ENCODE measurements at regions not wholly inside any gene's neighbourhood (a gene's known extent, or its start where the extent isn't known, plus 50 kb on each side); places are given as distances from the start of the nearest gene placed in this dataset.

DNA sequence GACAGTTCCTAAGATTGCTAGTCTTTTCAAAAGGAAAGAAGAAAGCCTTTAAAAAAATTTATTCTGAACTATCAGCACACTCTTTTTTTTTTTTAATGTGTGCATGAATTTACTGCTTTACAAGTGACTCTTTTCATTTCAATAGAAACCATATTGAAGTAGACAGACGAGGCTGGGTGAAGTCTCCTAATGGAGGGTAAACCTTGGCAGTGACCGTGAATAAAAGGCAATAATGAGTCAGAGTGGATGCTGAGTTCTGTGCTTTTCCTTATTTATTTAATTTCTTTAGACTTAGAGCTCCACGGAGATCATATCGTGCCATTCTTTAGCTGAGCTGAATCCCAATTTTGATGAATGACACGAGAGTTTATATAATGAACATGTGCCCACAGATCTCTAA, 196.9 kb downstream of the PRL start:
- TF ChIP-seq, protein P1, sequence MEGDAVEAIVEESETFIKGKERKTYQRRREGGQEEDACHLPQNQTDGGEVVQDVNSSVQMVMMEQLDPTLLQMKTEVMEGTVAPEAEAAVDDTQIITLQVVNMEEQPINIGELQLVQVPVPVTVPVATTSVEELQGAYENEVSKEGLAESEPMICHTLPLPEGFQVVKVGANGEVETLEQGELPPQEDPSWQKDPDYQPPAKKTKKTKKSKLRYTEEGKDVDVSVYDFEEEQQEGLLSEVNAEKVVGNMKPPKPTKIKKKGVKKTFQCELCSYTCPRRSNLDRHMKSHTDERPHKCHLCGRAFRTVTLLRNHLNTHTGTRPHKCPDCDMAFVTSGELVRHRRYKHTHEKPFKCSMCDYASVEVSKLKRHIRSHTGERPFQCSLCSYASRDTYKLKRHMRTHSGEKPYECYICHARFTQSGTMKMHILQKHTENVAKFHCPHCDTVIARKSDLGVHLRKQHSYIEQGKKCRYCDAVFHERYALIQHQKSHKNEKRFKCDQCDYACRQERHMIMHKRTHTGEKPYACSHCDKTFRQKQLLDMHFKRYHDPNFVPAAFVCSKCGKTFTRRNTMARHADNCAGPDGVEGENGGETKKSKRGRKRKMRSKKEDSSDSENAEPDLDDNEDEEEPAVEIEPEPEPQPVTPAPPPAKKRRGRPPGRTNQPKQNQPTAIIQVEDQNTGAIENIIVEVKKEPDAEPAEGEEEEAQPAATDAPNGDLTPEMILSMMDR (IDR thresholded peaks at IDR 0.05; ENCODE audit: insufficient read depth, low read depth, low read length): no peak
- no peak for TF ChIP-seq EZH2 (IDR thresholded peaks at IDR 0.05; ENCODE audit: insufficient read depth, low read length)
